ENCODE measurements at regions not wholly inside any gene's neighbourhood (a gene's known extent, or its start where the extent isn't known, plus 50 kb on each side); places are given as distances from the start of the nearest gene placed in this dataset.

DNA sequence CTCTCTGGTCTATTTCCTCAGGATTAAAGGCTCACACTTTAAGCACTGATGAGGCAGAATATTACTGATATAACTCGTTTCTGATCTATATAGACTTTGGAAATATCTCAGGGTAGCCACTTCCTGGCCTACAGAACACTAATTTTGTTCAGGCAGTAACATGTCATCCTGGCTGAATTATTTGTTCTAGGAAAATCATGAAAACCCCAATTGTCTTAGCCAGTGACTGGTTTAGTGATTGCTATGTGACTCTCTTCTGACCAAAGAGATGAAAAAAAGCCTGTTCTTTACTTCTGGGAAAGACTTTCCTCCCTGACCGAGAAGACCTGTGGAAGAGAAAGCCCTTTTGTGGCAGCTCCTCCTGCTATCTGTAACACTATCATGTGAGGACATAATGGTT lies 453.7 kb downstream of the SETD4 start:
- Histone ChIP-seq H3K27me3 (ENCODE audit: control insufficient read depth, insufficient read depth, low read length) (peaks cover 2% of the 10 kb centered on the region; the same call in 1 of the 2 replicates), H3K4me1 (ENCODE audit: control insufficient read depth, insufficient read depth, low read length) (no peaks in the 10 kb centered on the region), H3K9me3 (ENCODE audit: control insufficient read depth, insufficient read depth, low read depth, low read length) (no peaks in the 10 kb centered on the region), H3K4me3 (ENCODE audit: low read depth in 2 of 2, low read length in 2 of 2) (no peak overlapping the region), H3K36me3 (ENCODE audit: control insufficient read depth, insufficient read depth, low read length) (no peaks in the 10 kb centered on the region; the same call in 1 of the 2 replicates), H3K27ac (ENCODE audit: low read length) (no peak overlapping the region)
- ATAC-seq (no peak), DNase-seq (ENCODE audit: low read depth, low spot score) (no peak)
- POLR2A ChIA-PET: interaction anchor here (0.6 kb wide), 1 partner anchor 34 kb away, joined by 6 read pairs; no protein-coding TSS in a partner anchor
- CTCF ChIA-PET: no interaction called here
- intact Hi-C loops (cut with micrococcal nuclease; ENCODE audit: unreplicated experiment) (no loop called here), in situ Hi-C loops (cut with HindIII; ENCODE audit: low pct_unique_long_range_greater_than_20kb, low sequenced_read_pairs) (no loop called here)
- no peak for TF ChIP-seq TCF7L2 (IDR thresholded peaks at IDR 0.05; ENCODE audit: low read depth, low read length)
- TF ChIP-seq SIN3A (IDR thresholded peaks at IDR 0.05; ENCODE audit: borderline replicate concordance, insufficient read depth, low read depth, low read length): no peak
- TF ChIP-seq, protein P1, sequence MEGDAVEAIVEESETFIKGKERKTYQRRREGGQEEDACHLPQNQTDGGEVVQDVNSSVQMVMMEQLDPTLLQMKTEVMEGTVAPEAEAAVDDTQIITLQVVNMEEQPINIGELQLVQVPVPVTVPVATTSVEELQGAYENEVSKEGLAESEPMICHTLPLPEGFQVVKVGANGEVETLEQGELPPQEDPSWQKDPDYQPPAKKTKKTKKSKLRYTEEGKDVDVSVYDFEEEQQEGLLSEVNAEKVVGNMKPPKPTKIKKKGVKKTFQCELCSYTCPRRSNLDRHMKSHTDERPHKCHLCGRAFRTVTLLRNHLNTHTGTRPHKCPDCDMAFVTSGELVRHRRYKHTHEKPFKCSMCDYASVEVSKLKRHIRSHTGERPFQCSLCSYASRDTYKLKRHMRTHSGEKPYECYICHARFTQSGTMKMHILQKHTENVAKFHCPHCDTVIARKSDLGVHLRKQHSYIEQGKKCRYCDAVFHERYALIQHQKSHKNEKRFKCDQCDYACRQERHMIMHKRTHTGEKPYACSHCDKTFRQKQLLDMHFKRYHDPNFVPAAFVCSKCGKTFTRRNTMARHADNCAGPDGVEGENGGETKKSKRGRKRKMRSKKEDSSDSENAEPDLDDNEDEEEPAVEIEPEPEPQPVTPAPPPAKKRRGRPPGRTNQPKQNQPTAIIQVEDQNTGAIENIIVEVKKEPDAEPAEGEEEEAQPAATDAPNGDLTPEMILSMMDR (IDR thresholded peaks at IDR 0.05): no peak
- TF ChIP-seq POLR2AphosphoS5 (IDR thresholded peaks at IDR 0.05; ENCODE audit: low read depth, low read length): no peak
- TF ChIP-seq REST (IDR thresholded peaks at IDR 0.05; ENCODE audit: insufficient read depth in 1 of 2, low read depth in 2 of 2, low read length in 1 of 2): no peak
- no TSS peak for BruUV-seq (replicated peaks)

DNA sequence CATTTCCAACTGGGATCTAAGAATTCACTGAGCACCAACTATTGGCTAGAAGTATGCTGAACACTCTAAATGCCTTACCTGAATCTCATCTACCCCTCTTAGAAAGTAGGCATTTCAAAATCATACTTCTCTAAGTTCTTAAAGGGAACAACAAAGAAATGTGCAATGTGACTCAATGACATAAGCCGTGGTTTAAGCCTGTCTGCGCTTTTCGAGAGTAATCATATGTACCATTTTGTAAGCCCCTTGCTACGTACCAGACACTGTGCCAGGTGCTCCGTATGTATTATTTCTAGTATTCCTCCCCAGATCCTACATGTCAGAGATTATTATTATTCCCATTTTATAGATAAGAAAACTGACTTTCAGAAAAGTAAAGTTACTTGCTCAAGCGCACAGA lies 454.2 kb downstream of the SETD4 start:
- Histone ChIP-seq H3K4me3 (ENCODE audit: low read depth in 2 of 2, low read length in 2 of 2) (no peak overlapping the region), H3K4me1 (ENCODE audit: control insufficient read depth, insufficient read depth, low read length) (no peaks in the 10 kb centered on the region), H3K9me3 (ENCODE audit: control insufficient read depth, insufficient read depth, low read depth, low read length) (no peaks in the 10 kb centered on the region), H3K27me3 (ENCODE audit: control insufficient read depth, insufficient read depth, low read length) (peaks cover 5% of the 10 kb centered on the region), H3K36me3 (ENCODE audit: control insufficient read depth, insufficient read depth, low read length) (no peaks in the 10 kb centered on the region; the same call in 1 of the 2 replicates), H3K27ac (ENCODE audit: low read length) (no peak overlapping the region)
- no peak for ATAC-seq
- intact Hi-C loops (cut with micrococcal nuclease; ENCODE audit: unreplicated experiment) (no loop called here), in situ Hi-C loops (cut with HindIII; ENCODE audit: low pct_unique_long_range_greater_than_20kb, low sequenced_read_pairs) (no loop called here)
- no peak for DNase-seq (ENCODE audit: low read depth, low spot score)
- CTCF ChIA-PET: no interaction called here
- POLR2A ChIA-PET: no interaction called here
- TF ChIP-seq SIN3A (IDR thresholded peaks at IDR 0.05; ENCODE audit: borderline replicate concordance, insufficient read depth, low read depth, low read length) (no peak), POLR2AphosphoS5 (IDR thresholded peaks at IDR 0.05; ENCODE audit: low read depth, low read length) (no peak), REST (IDR thresholded peaks at IDR 0.05; ENCODE audit: insufficient read depth in 1 of 2, low read depth in 2 of 2, low read length in 1 of 2) (no peak), TCF7L2 (IDR thresholded peaks at IDR 0.05; ENCODE audit: low read depth, low read length) (no peak)
- TF ChIP-seq, protein P1 (IDR thresholded peaks at IDR 0.05): no peak
- BruUV-seq (replicated peaks): no TSS peak
